H9 (cell line): ENCODE measurements at regions not wholly inside any gene's neighbourhood (a gene's known extent, or its start where the extent isn't known, plus 50 kb on each side); places are given as distances from the start of the nearest gene placed in this dataset.

Experiments used
- DNase-seq: peaks from one replicate; pipeline ENCODE4 v3.0.0-alpha.2; 2017
- H2AFZ ChIP-seq: one replicate; pipeline ENCODE4 v1.6.1; 2013; ENCODE audit warnings: mild to moderate bottlenecking, low read length, control low read depth, moderate library complexity
- H2AK5ac ChIP-seq: 2 replicates; pipeline ENCODE4 v1.6.1; 2013; ENCODE audit warnings: low read length, control low read depth, mixed read lengths; ENCODE audit not compliant: insufficient read length
- H2BK120ac ChIP-seq: one replicate; pipeline ENCODE4 v1.6.1; 2013; ENCODE audit warnings: low read depth, mild to moderate bottlenecking, low read length, control low read depth, inconsistent platforms; ENCODE audit not compliant: poor library complexity, severe bottlenecking
- H2BK12ac ChIP-seq: 2 replicates; pipeline ENCODE4 v1.6.1; 2013; ENCODE audit warnings: low read length, control low read depth, mixed read lengths, low read depth; ENCODE audit not compliant: insufficient read length
- H2BK15ac ChIP-seq: 2 replicates; pipeline ENCODE4 v1.6.1; 2013; ENCODE audit warnings: low read depth, low read length, control low read depth
- H2BK20ac ChIP-seq: one replicate; pipeline ENCODE4 v1.6.1; 2013; ENCODE audit warnings: low read depth, mild to moderate bottlenecking, low read length, control low read depth, inconsistent platforms; ENCODE audit not compliant: poor library complexity, severe bottlenecking
- H2BK5ac ChIP-seq: 2 replicates; pipeline ENCODE4 v1.6.1; 2013; ENCODE audit warnings: low read length, control low read depth, mixed read lengths; ENCODE audit not compliant: insufficient read length
- H3K14ac ChIP-seq: 2 replicates; pipeline ENCODE4 v1.6.1; 2013; ENCODE audit warnings: low read length, control low read depth; ENCODE audit not compliant: insufficient read depth
- H3K18ac ChIP-seq: 2 replicates; pipeline ENCODE4 v1.6.1; 2013; ENCODE audit warnings: low read depth, mild to moderate bottlenecking, mixed read lengths, low read length, control low read depth; ENCODE audit not compliant: insufficient read length
- H3K23ac ChIP-seq: 2 replicates; pipeline ENCODE4 v1.6.1; 2013; ENCODE audit warnings: low read length, control low read depth, mixed read lengths, low read depth; ENCODE audit not compliant: insufficient read length
- H3K23me2 ChIP-seq: 2 replicates; pipeline ENCODE4 v1.6.1; 2013; ENCODE audit warnings: low read depth, mild to moderate bottlenecking, mixed read lengths, low read length, control low read depth; ENCODE audit not compliant: insufficient read length, poor library complexity, severe bottlenecking
- H3K27ac ChIP-seq: 2 replicates; pipeline ENCODE4 v1.5.1; 2013; ENCODE audit warnings: low read length, control low read depth, mixed read lengths, low read depth; ENCODE audit not compliant: insufficient read length
- H3K27me3 ChIP-seq: 2 replicates; pipeline ENCODE4 v1.6.1; 2013; ENCODE audit warnings: low read length, control low read depth, inconsistent platforms; ENCODE audit not compliant: insufficient read depth
- H3K4ac ChIP-seq: 2 replicates; pipeline ENCODE4 v1.6.1; 2013; ENCODE audit warnings: low read depth, mild to moderate bottlenecking, control low read depth, inconsistent platforms, low read length, moderate library complexity
- H3K4me1 ChIP-seq: 2 replicates; pipeline ENCODE4 v1.6.1; 2013; ENCODE audit warnings: low read length, control low read depth, inconsistent platforms; ENCODE audit not compliant: insufficient read depth
- H3K4me2 ChIP-seq: 2 replicates; pipeline ENCODE4 v1.6.1; 2013; ENCODE audit warnings: low read length, control low read depth, mixed read lengths; ENCODE audit not compliant: insufficient read length, insufficient read depth
- H3K56ac ChIP-seq: 2 replicates; pipeline ENCODE4 v1.6.1; 2013; ENCODE audit warnings: low read depth, mild to moderate bottlenecking, mixed read lengths, low read length, control low read depth; ENCODE audit not compliant: insufficient read length
- H3K79me1 ChIP-seq: 2 replicates; pipeline ENCODE4 v1.6.1; 2013; ENCODE audit warnings: low read depth, mild to moderate bottlenecking, moderate library complexity, low read length, control low read depth, inconsistent platforms; ENCODE audit not compliant: insufficient read depth, poor library complexity, severe bottlenecking
- H3K79me2 ChIP-seq: 2 replicates; pipeline ENCODE4 v1.6.1; 2013; ENCODE audit warnings: low read length, control low read depth, inconsistent platforms; ENCODE audit not compliant: insufficient read depth
- H3K9ac ChIP-seq: 2 replicates; pipeline ENCODE4 v1.6.1; 2013; ENCODE audit warnings: low read length, control low read depth, mixed read lengths; ENCODE audit not compliant: insufficient read length; ENCODE audit errors: extremely low read depth
- H3K9me3 ChIP-seq: one replicate; pipeline ENCODE4 v1.6.1; 2013; ENCODE audit warnings: low read depth, low read length, inconsistent platforms; ENCODE audit not compliant: control insufficient read depth
- H3T11ph ChIP-seq: one replicate; pipeline ENCODE4 v1.6.1; 2013; ENCODE audit warnings: mild to moderate bottlenecking, low read length, control low read depth, inconsistent platforms
- H4K20me1 ChIP-seq: one replicate; pipeline ENCODE4 v1.6.1; 2013; ENCODE audit not compliant: control insufficient read depth, insufficient read length, insufficient read depth
- H4K5ac ChIP-seq: 2 replicates; pipeline ENCODE4 v1.6.1; 2013; ENCODE audit warnings: low read depth, mild to moderate bottlenecking, mixed read lengths, low read length, control low read depth; ENCODE audit not compliant: insufficient read length
- H4K8ac ChIP-seq: replicated peaks from 2 replicates; pipeline ENCODE4 v1.6.1; 2013; ENCODE audit warnings: low read length, control low read depth, mixed read lengths, low read depth; ENCODE audit not compliant: insufficient read length
- H4K91ac ChIP-seq: 2 replicates; pipeline ENCODE4 v1.6.1; 2013; ENCODE audit warnings: low read depth, mild to moderate bottlenecking, moderate library complexity, mixed read lengths, low read length, control low read depth; ENCODE audit not compliant: insufficient read length
- H3K27ac Mint-ChIP-seq, 3 experiments: 2 replicates in 2 of 3; 3 replicates in 1 of 3; pipeline ENCODE4 v1.8.0; 2020 to 2021; ENCODE audit warnings: mixed read lengths in 3 of 3, mild to moderate bottlenecking in 1 of 3, moderate library complexity in 1 of 3
- H3K27me3 Mint-ChIP-seq: 2 replicates; pipeline ENCODE4 v1.8.0; 2021; ENCODE audit warnings: low read depth, mild to moderate bottlenecking, moderate library complexity, mixed read lengths
- H3K36me3 Mint-ChIP-seq, 3 experiments: 2 replicates in 2 of 3; 3 replicates in 1 of 3; pipeline ENCODE4 v1.8.0; 2020 to 2021; ENCODE audit warnings: low read depth in 3 of 3, mixed read lengths in 3 of 3; ENCODE audit not compliant: insufficient read depth in 1 of 3
- H3K4me1 Mint-ChIP-seq, 2 experiments: 2 replicates each; pipeline ENCODE4 v1.8.0; 2020; ENCODE audit warnings: mixed read lengths in 2 of 2
- H3K4me3 Mint-ChIP-seq, 2 experiments: 2 replicates in 1 of 2; 3 replicates in 1 of 2; pipeline ENCODE4 v1.8.0; 2020 to 2021; ENCODE audit warnings: mild to moderate bottlenecking in 2 of 2, mixed read lengths in 2 of 2, moderate library complexity in 1 of 2
- H3K9me3 Mint-ChIP-seq, 2 experiments: 2 replicates in 1 of 2; 3 replicates in 1 of 2; pipeline ENCODE4 v1.8.0; 2020; ENCODE audit warnings: mild to moderate bottlenecking in 2 of 2, mixed read lengths in 2 of 2, moderate library complexity in 1 of 2
- WGBS: extraction: QIAGEN DNeasy Blood & Tissue Kit; methylation state at CpG from one replicate; pipeline ENCODE4 v1.1.7; 2013; ENCODE audit warnings: missing lambda C conversion rate, low lambda C conversion rate, mixed read lengths; ENCODE audit not compliant: insufficient read length; ENCODE audit errors: extremely low coverage; 5-methylcytosine and 5-hydroxymethylcytosine counted together
- TF ChIP-seq, protein P1 (sequence below): fragments of 200-600 bp; sonication (generic); conservative IDR thresholded peaks from 3 replicates; pipeline ENCODE4 v1.8.0; 2021; ENCODE audit warnings: antibody characterized with exemption, mild to moderate bottlenecking

DNA sequence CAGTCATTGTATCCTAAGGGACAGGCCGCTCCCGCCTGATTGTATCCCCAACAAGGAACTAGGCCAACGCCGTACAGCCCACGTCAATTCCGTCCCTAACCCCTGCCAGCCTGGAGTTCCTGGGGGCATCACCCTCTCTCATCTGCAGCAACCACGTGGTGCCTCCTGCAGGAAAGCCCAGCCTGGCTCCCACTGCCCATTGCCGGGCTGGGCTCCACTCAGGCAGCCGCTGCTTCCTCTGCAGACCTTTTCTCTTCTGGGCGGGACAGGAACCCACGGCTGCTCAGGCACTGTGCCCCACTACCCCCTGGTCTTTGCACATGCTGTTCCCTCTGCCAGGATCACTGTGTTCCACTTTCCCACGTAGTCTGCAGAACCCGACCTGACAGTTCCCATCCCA is 212.2 kb downstream of the TFCP2L1 start:
- Histone ChIP-seq H4K20me1 (no peaks in the 10 kb centered on the region), H2AFZ (no peak overlapping the region), H2BK5ac (no peak overlapping the region), H2BK12ac (no peak overlapping the region), H3T11ph (no peak overlapping the region), H3K23me2 (peaks cover 14% of the 10 kb centered on the region), H2BK120ac (no peak overlapping the region), H2BK15ac (no peak overlapping the region), H4K91ac (no peak overlapping the region), H3K14ac (no peak overlapping the region), H3K56ac (no peak overlapping the region), H2AK5ac (no peak overlapping the region), H3K79me1 (no peaks in the 10 kb centered on the region), H3K18ac (no peak overlapping the region), H3K23ac (no peak overlapping the region), H3K27me3 (peaks cover 4% of the 10 kb centered on the region; the same call in 1 of the 2 replicates), H3K79me2 (no peaks in the 10 kb centered on the region), H4K8ac (no peak overlapping the region), H3K4me1 (no peaks in the 10 kb centered on the region; the same call in 1 of the 2 replicates), H3K9me3 (no peaks in the 10 kb centered on the region), H3K4me2 (no peak overlapping the region), H3K9ac (no peak overlapping the region), H2BK20ac (no peak overlapping the region), H3K4ac (no peak overlapping the region), H4K5ac (no peak overlapping the region), H3K27ac (no peak overlapping the region)
- no peaks in the 10 kb centered on the region for H3K36me3 Mint-ChIP-seq
- TF ChIP-seq, protein P1, sequence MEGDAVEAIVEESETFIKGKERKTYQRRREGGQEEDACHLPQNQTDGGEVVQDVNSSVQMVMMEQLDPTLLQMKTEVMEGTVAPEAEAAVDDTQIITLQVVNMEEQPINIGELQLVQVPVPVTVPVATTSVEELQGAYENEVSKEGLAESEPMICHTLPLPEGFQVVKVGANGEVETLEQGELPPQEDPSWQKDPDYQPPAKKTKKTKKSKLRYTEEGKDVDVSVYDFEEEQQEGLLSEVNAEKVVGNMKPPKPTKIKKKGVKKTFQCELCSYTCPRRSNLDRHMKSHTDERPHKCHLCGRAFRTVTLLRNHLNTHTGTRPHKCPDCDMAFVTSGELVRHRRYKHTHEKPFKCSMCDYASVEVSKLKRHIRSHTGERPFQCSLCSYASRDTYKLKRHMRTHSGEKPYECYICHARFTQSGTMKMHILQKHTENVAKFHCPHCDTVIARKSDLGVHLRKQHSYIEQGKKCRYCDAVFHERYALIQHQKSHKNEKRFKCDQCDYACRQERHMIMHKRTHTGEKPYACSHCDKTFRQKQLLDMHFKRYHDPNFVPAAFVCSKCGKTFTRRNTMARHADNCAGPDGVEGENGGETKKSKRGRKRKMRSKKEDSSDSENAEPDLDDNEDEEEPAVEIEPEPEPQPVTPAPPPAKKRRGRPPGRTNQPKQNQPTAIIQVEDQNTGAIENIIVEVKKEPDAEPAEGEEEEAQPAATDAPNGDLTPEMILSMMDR, result no peak
- H3K27ac Mint-ChIP-seq, result no peak overlapping the region
- no peak overlapping the region for H3K4me3 Mint-ChIP-seq
- peaks cover 40% of the 10 kb centered on the region for H3K27me3 Mint-ChIP-seq
- no peak for DNase-seq
- no peaks in the 10 kb centered on the region for H3K9me3 Mint-ChIP-seq
- no CpG with 5 or more reads among the region's 13 CpGs for WGBS
- peaks cover 11 to 19% of the 10 kb centered on the region in 2 experiments for H3K4me1 Mint-ChIP-seq
